ENCODE measurements at regions not wholly inside any gene's neighbourhood (a gene's known extent, or its start where the extent isn't known, plus 50 kb on each side); places are given as distances from the start of the nearest gene placed in this dataset.

DNA sequence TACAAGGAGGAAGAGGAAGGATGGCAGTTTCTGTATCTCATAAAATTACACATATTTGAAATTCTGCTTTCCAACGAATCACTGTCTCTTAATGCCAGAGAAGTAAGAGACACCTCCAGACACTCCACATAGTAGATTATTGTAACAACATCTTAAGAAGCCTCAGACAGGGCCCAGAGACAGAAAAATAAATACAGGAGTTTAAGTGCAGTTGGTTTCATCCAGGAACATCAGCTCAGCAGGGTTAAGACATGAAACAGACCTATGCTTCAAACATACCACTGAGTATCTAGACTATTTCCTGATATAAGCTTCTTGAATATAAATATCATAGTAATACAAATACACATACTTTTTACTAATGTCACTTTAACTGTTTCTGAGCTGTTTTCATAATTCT lies 290.3 kb downstream of the ADAMTS20 start:
- TF ChIP-seq, protein P1, sequence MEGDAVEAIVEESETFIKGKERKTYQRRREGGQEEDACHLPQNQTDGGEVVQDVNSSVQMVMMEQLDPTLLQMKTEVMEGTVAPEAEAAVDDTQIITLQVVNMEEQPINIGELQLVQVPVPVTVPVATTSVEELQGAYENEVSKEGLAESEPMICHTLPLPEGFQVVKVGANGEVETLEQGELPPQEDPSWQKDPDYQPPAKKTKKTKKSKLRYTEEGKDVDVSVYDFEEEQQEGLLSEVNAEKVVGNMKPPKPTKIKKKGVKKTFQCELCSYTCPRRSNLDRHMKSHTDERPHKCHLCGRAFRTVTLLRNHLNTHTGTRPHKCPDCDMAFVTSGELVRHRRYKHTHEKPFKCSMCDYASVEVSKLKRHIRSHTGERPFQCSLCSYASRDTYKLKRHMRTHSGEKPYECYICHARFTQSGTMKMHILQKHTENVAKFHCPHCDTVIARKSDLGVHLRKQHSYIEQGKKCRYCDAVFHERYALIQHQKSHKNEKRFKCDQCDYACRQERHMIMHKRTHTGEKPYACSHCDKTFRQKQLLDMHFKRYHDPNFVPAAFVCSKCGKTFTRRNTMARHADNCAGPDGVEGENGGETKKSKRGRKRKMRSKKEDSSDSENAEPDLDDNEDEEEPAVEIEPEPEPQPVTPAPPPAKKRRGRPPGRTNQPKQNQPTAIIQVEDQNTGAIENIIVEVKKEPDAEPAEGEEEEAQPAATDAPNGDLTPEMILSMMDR (IDR thresholded peaks at IDR 0.05; ENCODE audit: poor library complexity), result no peak
- no peak for TF ChIP-seq EZH2phosphoT487 (IDR thresholded peaks at IDR 0.05; ENCODE audit: low read depth, severe bottlenecking, unreplicated experiment)
